GM12891 (cell line): ENCODE measurements at regions not wholly inside any gene's neighbourhood (a gene's known extent, or its start where the extent isn't known, plus 50 kb on each side); places are given as distances from the start of the nearest gene placed in this dataset.

Source experiments
- DNase-seq: peaks from one replicate; pipeline ENCODE4 v3.0.0; 2011; ENCODE audit warnings: low spot score; ENCODE audit not compliant: insufficient read length
- FAIRE-seq: peaks from 2 replicates; lab custom pipeline; 2011; peaks lifted over from hg19 to GRCh38; lab: Jason Lieb, UNC
- PAX5 ChIP-seq: IDR thresholded peaks from 2 replicates; pipeline ENCODE4 v1.6.1; 2011; ENCODE audit warnings: low read length, moderate library complexity, mild to moderate bottlenecking; ENCODE audit not compliant: insufficient read depth, severe bottlenecking
- POLR2A ChIP-seq: IDR thresholded peaks from 2 replicates; pipeline ENCODE4 v1.6.1; 2011; ENCODE audit warnings: low read depth, low read length, control low read depth
- POLR2AphosphoS5 ChIP-seq: IDR thresholded peaks from 2 replicates; pipeline ENCODE4 v1.6.1; 2011; ENCODE audit warnings: low read depth, low read length, control low read depth
- POU2F2 ChIP-seq: IDR thresholded peaks from 2 replicates; pipeline ENCODE4 v1.6.1; 2011; ENCODE audit warnings: low read depth, mild to moderate bottlenecking, control low read depth, low read length, moderate library complexity
- SPI1 ChIP-seq: IDR thresholded peaks from 2 replicates; pipeline ENCODE4 v1.6.1; 2011; ENCODE audit warnings: low read depth, low read length, control low read depth
- TAF1 ChIP-seq: IDR thresholded peaks from 2 replicates; pipeline ENCODE4 v1.6.1; 2011; ENCODE audit warnings: low read depth, low read length, control low read depth

DNA sequence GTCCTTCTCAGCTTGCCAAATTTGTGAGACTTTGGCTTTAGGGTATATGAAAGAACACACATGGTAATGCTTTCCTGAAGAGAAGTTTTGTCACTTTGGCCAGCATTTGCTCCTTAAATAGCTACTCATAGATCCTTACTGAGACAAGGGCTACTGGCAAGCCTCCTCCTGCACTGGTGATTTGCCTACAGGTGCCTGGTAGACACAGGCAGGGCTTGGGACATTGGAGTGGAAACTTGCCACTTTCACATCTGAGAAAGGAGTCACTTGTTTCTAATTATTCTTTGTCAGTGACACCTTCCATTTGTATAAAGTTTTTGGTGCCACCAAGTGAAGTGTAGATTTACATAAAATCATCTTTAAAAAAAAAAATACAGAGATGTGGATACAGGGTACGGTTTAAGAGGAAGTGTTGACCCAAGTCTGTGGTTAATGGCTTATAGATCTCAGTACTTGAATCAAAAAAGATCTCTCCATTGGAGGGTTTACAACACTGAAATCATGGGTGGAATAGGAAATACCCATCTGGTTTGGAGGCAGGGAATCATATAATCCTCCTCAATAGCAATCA lies 132.8 kb upstream of the GADL1 start:
- TF ChIP-seq POLR2A, result no peak
- TF ChIP-seq TAF1, result no peak
- TF ChIP-seq POU2F2, result no peak
- no peak for TF ChIP-seq PAX5
- no peak for TF ChIP-seq POLR2AphosphoS5
- TF ChIP-seq SPI1, result no peak

DNA sequence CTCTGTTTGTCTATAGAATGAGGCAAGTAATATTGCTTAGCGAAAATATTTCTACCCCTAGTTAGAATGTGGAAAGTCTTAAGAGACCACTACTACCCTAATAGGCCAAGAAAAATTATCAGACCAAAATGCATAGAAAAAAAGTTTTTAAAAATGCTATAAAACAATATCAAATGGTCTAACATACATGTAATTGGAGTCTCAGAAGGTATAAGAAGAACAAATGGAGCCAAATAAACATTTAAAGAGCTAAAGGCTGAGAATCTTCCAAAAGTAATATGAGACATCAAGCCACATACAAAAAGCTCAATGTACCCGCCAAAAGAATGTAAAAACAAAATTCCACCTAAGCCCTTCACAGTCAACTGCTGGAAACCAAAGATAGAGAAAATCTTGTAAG lies 133.5 kb upstream of the GADL1 start:
- DNase-seq, result no peak
- TF ChIP-seq POLR2A (no peak), POLR2AphosphoS5 (no peak), POU2F2 (no peak), PAX5 (no peak), SPI1 (no peak), TAF1 (no peak)
- FAIRE-seq, result no peak

More for the DNA sequence above, 132.8 kb upstream of the GADL1 start:
- DNase-seq (no peak), FAIRE-seq (no peak)

DNA sequence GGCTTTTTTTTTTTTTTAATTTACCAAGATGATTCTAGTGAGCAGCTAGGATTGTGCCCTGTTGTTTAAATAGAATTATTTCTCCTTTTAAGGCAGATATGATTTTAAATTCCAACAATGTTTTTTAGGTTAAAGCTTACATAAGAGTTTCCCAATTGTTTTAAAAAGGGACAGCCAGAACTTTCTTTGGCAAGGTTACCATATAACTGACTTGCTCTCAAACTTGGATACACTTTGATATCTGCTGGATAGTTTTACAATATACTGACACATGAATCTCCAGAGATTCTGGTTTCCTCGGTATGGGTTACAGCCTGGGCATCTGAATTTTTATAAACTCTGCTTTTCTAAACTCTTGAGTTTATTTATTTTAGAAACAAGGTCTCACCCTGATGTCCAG lies 134.3 kb upstream of the GADL1 start:
- TF ChIP-seq POLR2A (no peak), PAX5 (no peak), TAF1 (no peak), POLR2AphosphoS5 (no peak), POU2F2 (no peak), SPI1 (no peak)

DNA sequence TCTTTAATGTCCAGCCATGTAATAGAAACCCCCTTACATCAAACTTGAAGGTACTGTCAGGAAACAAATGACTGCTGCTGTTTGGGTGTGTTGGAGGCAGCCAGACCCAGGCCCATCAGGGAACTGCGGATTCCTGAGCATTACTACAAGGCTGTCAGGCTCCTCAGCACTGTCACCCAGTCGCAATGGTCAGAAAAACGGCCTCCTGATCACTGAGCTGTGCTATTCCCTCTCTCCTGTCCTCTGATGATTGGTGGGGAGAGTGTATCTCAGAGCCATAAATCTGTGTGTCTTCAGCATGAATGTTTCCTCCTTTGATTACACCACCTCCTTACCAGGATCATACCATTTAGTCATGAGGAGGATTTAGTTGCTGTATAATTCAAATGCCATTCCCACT lies 135.2 kb upstream of the GADL1 start:
- DNase-seq (no peak), FAIRE-seq (no peak)
- TF ChIP-seq PAX5, result no peak
- no peak for TF ChIP-seq POLR2AphosphoS5
- TF ChIP-seq SPI1, result no peak
- no peak for TF ChIP-seq POU2F2
- no peak for TF ChIP-seq TAF1
- no peak for TF ChIP-seq POLR2A

More for the DNA sequence above, 134.3 kb upstream of the GADL1 start:
- no peak for DNase-seq
- FAIRE-seq, result no peak

DNA sequence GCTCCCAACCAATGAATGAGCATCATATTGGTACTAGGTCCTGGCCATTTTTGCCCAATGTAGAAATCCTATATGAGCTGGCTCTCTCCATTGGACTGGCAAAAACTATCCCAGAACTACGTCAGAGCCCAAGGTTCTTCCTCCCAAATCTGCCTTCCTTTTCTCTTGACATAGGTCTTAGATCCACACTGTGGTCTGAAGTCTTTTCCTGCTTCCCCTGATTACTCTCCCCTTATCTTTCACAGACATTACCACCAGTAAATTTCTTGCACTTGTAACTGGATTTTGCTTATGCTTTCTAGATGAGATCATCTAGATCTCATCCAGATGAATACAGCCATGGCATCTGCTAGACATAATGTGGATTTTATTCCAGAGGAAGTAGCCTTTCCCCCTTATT lies 141.2 kb upstream of the GADL1 start:
- DNase-seq, result no peak
- TF ChIP-seq POU2F2 (no peak), POLR2AphosphoS5 (no peak), TAF1 (no peak), POLR2A (no peak), SPI1 (no peak), PAX5 (no peak)
- FAIRE-seq, result no peak

DNA sequence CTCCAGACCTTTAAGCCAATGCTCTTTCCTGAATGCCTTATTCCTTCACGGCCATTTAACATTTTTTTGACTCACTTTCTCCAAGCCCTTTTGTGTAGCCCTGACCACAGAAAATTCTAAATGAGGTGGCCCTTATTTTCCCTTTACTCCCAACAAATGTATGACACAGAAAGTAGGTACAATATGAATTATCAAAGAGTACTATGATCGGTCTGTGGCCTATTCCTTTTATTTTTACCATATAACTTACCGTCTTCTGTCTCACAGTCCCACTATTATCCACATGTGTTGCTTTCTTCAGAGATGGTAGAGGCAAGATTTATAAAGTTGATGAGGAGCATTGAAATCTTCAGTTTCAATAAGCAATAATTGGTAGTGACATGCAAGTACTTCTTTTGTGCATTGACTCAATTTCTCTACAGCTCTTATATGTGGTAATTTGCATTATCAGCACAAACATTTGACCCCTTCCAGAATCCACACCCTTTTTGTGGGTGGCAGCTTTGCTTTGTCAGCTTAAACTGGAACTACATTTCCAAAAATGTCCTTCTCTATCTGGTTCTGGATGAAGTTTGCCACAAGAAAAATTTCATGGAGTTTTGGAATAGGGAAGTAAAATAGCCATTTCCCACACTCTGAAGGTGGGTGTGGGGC lies 143.8 kb upstream of the GADL1 start:
- no peak for FAIRE-seq
- TF ChIP-seq POLR2AphosphoS5, result no peak
- TF ChIP-seq POU2F2, result no peak
- TF ChIP-seq TAF1, result no peak
- no peak for TF ChIP-seq POLR2A
- no peak for TF ChIP-seq PAX5
- no peak for DNase-seq

DNA sequence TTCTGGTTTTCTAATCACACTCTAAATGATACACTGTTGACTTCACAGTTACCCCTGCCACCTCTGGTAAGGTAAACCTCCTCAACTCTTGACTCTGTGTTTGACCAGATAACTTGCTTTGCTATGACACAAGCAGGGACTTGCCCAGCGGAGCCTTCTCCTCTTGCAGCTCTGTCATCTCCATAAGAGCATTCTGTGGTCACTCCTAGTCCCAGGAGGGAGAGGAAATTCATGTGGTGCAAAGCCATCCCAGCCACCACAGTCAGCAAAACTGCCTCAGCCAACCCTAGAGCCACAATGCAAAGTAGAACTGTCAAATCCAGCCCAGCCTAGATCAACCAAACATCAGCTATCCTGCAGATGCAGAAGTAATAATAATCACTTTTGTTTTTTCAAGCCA lies 144.7 kb upstream of the GADL1 start:
- FAIRE-seq (no peak), DNase-seq (no peak)
- TF ChIP-seq SPI1 (no peak), POLR2AphosphoS5 (no peak), POU2F2 (no peak), PAX5 (no peak), TAF1 (no peak), POLR2A (no peak)

DNA sequence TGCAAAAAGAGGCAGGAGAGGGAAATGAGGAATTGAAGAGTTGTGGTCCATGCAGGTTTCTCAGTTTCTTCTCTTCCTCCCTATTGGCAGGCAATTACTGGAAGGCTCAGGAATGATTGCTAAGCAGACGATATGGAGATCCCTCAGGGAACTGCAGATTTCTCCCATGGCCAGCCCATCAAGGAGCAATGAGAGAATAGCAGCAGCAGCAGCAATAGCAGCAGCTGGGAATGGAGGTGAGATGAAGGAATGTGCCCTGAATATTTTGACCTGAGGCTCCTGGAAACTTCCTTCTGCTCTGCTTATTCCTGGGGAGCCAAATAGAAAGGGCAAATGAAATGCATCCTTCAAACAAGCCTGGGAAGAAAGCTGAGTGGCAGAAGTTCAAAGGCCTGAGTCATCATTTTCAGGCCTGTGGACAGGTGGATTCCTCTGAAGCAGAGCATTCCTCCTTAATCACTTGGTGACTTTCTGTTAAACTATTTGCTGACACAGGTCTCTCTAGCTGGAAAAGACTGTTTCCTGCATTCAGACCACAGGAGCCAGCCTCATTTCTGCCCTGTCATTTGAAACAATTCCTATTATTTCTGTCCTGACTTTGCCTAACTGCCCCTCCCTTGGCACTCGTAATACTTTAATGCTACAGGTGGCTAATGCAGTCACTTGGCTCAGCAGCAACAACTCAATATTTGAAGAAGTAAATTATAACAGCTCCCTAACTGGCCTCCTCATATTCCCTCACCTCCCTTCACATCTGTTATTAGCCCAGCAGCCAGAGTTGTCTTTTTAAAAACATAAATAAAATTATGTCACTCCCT lies 146.9 kb upstream of the GADL1 start:
- DNase-seq (no peak), FAIRE-seq (no peak)
- TF ChIP-seq POLR2AphosphoS5 (no peak), TAF1 (no peak), SPI1 (no peak), POU2F2 (no peak), POLR2A (no peak), PAX5 (no peak)

DNA sequence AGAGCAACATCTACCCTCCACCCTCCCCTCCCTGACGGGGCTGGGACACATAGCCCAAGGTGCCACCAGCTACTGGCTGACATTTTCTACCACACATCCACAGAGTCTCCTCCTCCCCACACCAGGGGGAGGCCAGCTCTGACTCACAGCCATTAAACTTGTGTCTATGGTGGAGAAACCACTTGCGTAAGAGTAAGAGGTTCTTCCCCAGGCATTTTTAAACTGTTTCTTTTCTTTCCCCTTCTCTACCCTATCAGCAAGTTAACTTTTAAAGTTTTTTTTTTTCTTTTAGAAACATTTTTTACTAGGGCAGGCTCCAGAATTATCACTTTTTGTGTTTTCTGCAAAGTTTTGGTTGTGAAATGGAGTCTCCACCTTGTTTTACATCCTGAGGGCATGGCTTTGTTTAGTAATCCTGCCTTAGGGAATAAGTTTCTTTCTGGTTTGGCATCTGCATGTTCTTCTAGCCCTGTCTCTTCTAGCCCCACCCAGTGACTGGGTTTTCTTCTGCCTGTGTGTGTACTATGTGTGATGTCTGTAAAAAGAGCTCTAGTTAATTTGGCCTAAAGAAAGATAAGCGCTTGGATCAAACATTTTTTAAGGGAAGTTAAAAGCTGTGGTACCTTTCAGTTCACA lies 148.8 kb upstream of the GADL1 start:
- no peak for FAIRE-seq
- DNase-seq, result no peak
- TF ChIP-seq POLR2A (no peak), PAX5 (no peak)
